HepG2 (cell line): ENCODE measurements at regions not wholly inside any gene's neighbourhood (a gene's known extent, or its start where the extent isn't known, plus 50 kb on each side); places are given as distances from the start of the nearest gene placed in this dataset.

Experiments used
- ATAC-seq: fragments of 200-7000 bp; cut with Tn5 transposase; 3 replicates; pipeline ENCODE4 v1.9.1; 2020; ENCODE audit warnings: mild to moderate bottlenecking, moderate library complexity
- BruUV-seq: library from RNA; stranded (reverse); fragments of 400-500 nt; replicated peaks from 2 replicates; lab custom pipeline; 2021; lab: Mats Ljungman, UMichigan
- CTCF ChIA-PET: fragments of 300-600 bp; formaldehyde crosslinking; extraction: SDS; loops from one replicate; lab custom pipeline; 2021; ENCODE audit warnings: low total read pairs, inconsistent platforms, low intra/inter-chr PET ratio; lab: Yijun Ruan, JAX
- POLR2A ChIA-PET: fragments of 350-600 bp; sonication (Branson Sonifier 250); formaldehyde crosslinking; loops from one replicate; lab custom pipeline; 2020; ENCODE audit warnings: antibody characterized with exemption, inconsistent platforms; lab: Yijun Ruan, JAX
- DNase-seq: peaks from one replicate; pipeline ENCODE4 v3.0.0-alpha.2; 2015; ENCODE audit warnings: low spot score
- FAIRE-seq: peaks from 3 replicates; lab custom pipeline; 2011; peaks lifted over from hg19 to GRCh38; lab: Jason Lieb, UNC
- H2AFZ ChIP-seq: one replicate; pipeline ENCODE4 v1.6.1; 2011; ENCODE audit warnings: low read length, inconsistent platforms
- H3K27ac ChIP-seq: fragments of 300-600 bp; 3 replicates; pipeline ENCODE4 v1.8.0; 2011; ENCODE audit warnings: mixed run types, mild to moderate bottlenecking, mixed read lengths, low read length, inconsistent platforms; ENCODE audit not compliant: insufficient read depth; ENCODE audit errors: extremely low read length
- H3K27me3 ChIP-seq, 2 experiments: fragments of 200-600 bp in 1 of 2; 2 replicates in 1 of 2; 3 replicates in 1 of 2; pipeline versions ENCODE4 v1.6.0 to v1.8.0; 2011; ENCODE audit warnings: low read length in 2 of 2, mild to moderate bottlenecking in 2 of 2, moderate library complexity in 2 of 2, inconsistent platforms in 1 of 2; ENCODE audit not compliant: insufficient read depth in 2 of 2, control insufficient read depth in 1 of 2
- H3K36me3 ChIP-seq, 2 experiments: fragments of 200-600 bp in 1 of 2; replicated peaks in 1 of 2; 2 replicates in 1 of 2; 3 replicates in 1 of 2; pipeline versions ENCODE4 v1.5.1 to v1.8.0; 2011; ENCODE audit warnings: low read length in 2 of 2, inconsistent platforms in 1 of 2; ENCODE audit not compliant: insufficient read depth in 2 of 2, control insufficient read depth in 1 of 2
- H3K4me1 ChIP-seq: 2 replicates; pipeline ENCODE4 v1.5.1; 2012; ENCODE audit warnings: low read length, inconsistent platforms; ENCODE audit not compliant: insufficient read depth
- H3K4me2 ChIP-seq: 2 replicates; pipeline ENCODE4 v1.6.0; 2011; ENCODE audit warnings: low read depth, low read length, inconsistent platforms
- H3K4me3 ChIP-seq, 3 experiments: fragments of 200-600 bp in 1 of 3; sonication (generic), shearing (Covaris generic) in 1 of 3; replicated peaks in 1 of 3; 2 replicates each; pipeline ENCODE4 v1.5.1; 2011 to 2016; ENCODE audit warnings: low read length in 3 of 3, inconsistent platforms in 2 of 3, low read depth in 2 of 3, mild to moderate bottlenecking in 2 of 3, control low read depth in 1 of 3, mixed read lengths in 1 of 3; ENCODE audit not compliant: insufficient read depth in 1 of 3
- H3K79me2 ChIP-seq: one replicate; pipeline ENCODE4 v1.6.1; 2011; ENCODE audit warnings: low read length, inconsistent platforms; ENCODE audit not compliant: insufficient read depth
- H3K9ac ChIP-seq: 2 replicates; pipeline ENCODE4 v1.6.0; 2011; ENCODE audit warnings: mild to moderate bottlenecking, low read depth, low read length, inconsistent platforms; ENCODE audit not compliant: insufficient read depth
- H3K9me3 ChIP-seq: 2 replicates; pipeline ENCODE4 v1.5.1; 2012; ENCODE audit warnings: mild to moderate bottlenecking, low read length
- H4K20me1 ChIP-seq: 2 replicates; pipeline ENCODE4 v1.6.0; 2011; ENCODE audit warnings: inconsistent platforms, mild to moderate bottlenecking, low read length, moderate library complexity; ENCODE audit not compliant: insufficient read depth
- ARNTL ChIP-seq: sonication (generic); formaldehyde crosslinking; IDR thresholded peaks from 2 replicates; pipeline ENCODE4 v1.4.0; 2020; ENCODE audit warnings: mild to moderate bottlenecking, missing genetic modification reagents
- BCL3 ChIP-seq: sonication (generic); formaldehyde crosslinking; IDR thresholded peaks from 2 replicates; pipeline ENCODE4 v1.5.1; 2020; ENCODE audit warnings: mild to moderate bottlenecking, missing genetic modification reagents, moderate library complexity
- E2F2 ChIP-seq: sonication (generic); formaldehyde crosslinking; IDR thresholded peaks from 2 replicates; pipeline ENCODE4 v1.4.0; 2020; ENCODE audit warnings: missing genetic modification reagents, borderline replicate concordance
- ISX ChIP-seq: sonication (generic); formaldehyde crosslinking; conservative IDR thresholded peaks from 2 replicates; pipeline ENCODE4 v1.5.0; 2020; ENCODE audit warnings: missing genetic modification reagents
- KDM1A ChIP-seq: IDR thresholded peaks from 2 replicates; pipeline ENCODE4 v1.6.1; 2016; ENCODE audit warnings: missing compliant biosample characterization
- MED1 ChIP-seq: sonication (generic); formaldehyde crosslinking; IDR thresholded peaks from 2 replicates; pipeline ENCODE4 v1.4.0; 2020; ENCODE audit warnings: missing genetic modification reagents
- PHF8 ChIP-seq: sonication (generic); formaldehyde crosslinking; IDR thresholded peaks from 2 replicates; pipeline ENCODE4 v1.5.0; 2020; ENCODE audit warnings: missing genetic modification reagents
- ZNF256 ChIP-seq: sonication (generic); formaldehyde crosslinking; conservative IDR thresholded peaks from 2 replicates; pipeline ENCODE4 v1.4.0; 2020; ENCODE audit warnings: missing genetic modification reagents
- ZNF264 ChIP-seq: sonication (generic); formaldehyde crosslinking; IDR thresholded peaks from 2 replicates; pipeline ENCODE4 v1.4.0; 2020; ENCODE audit warnings: missing genetic modification reagents
- ZNF317 ChIP-seq: sonication (generic); formaldehyde crosslinking; IDR thresholded peaks from 2 replicates; pipeline ENCODE4 v1.5.0; 2020; ENCODE audit warnings: mild to moderate bottlenecking, missing genetic modification reagents
- ZNF383 ChIP-seq: sonication (generic); formaldehyde crosslinking; IDR thresholded peaks from 2 replicates; pipeline ENCODE4 v1.4.0; 2020; ENCODE audit warnings: missing genetic modification reagents, mild to moderate bottlenecking, borderline replicate concordance
- ZNF772 ChIP-seq: sonication (generic); formaldehyde crosslinking; IDR thresholded peaks from 2 replicates; pipeline ENCODE4 v1.5.0; 2020; ENCODE audit warnings: mild to moderate bottlenecking, missing genetic modification reagents
- ZSCAN21 ChIP-seq: sonication (generic); formaldehyde crosslinking; IDR thresholded peaks from 2 replicates; pipeline ENCODE4 v1.8.0; 2022; ENCODE audit warnings: mild to moderate bottlenecking, missing genetic modification reagents, moderate library complexity, borderline replicate concordance
- WGBS: methylation state at CpG from one replicate; pipeline ENCODE4 v1.1.6; 2017; ENCODE audit warnings: low lambda C conversion rate; 5-methylcytosine and 5-hydroxymethylcytosine counted together
- in situ Hi-C: cut with HindIII; loops from 2 replicates; pipeline ENCODE4 v1.10.0; 2017; ENCODE audit warnings: low pct_unique_long_range_greater_than_20kb; ENCODE audit not compliant: extremely low pct_ligation_motif_present
- intact Hi-C: fragments of 100-400 bp; cut with micrococcal nuclease; formaldehyde crosslinking; loops from one replicate; pipeline ENCODE4 v1.10.0; 2022; ENCODE audit not compliant: unreplicated experiment
- TF ChIP-seq, protein P1 (sequence below): sonication (generic); formaldehyde crosslinking; IDR thresholded peaks from 2 replicates; pipeline ENCODE4 v1.4.0; 2020; ENCODE audit warnings: low read depth, mild to moderate bottlenecking, missing genetic modification reagents

GRCh38 chr7:125490167-125490566 lies 560.5 kb upstream of the POT1 start (continued):
- TF ChIP-seq KDM1A (no peak), ISX (CRISPR knock-in tag) (no peak)

DNA sequence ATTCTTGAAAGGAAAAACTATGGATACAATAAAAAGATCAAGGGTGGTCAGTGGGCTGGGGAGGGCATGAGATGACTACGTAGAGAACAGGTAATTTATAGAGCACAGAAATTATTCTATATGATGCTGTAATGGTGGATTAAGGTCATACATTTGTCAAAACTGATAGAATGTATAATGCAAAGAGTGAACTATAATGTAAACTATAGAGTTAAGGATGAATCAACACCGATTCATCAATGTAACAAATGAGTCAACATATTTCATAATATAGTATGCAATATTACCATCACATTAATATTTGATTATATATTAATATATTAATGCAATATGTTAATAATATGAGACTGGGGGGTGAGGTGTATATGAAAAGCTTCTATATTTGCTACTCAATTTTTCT lies 555.6 kb upstream of the POT1 start:
- 0% methylated on average over 2 of the region's 2 CpGs for WGBS
- DNase-seq = no peak
- H3K9me3 ChIP-seq = no peaks in the 10 kb centered on the region
- no peak for ATAC-seq
- H2AFZ ChIP-seq = no peak overlapping the region
- intact Hi-C loops = no loop called here
- no peak overlapping the region for H3K4me2 ChIP-seq
- no peaks in the 10 kb centered on the region for H3K4me1 ChIP-seq
- H3K27ac ChIP-seq = no peak overlapping the region
- H3K4me3 ChIP-seq = no peak overlapping the region
- no peaks in the 10 kb centered on the region for H3K27me3 ChIP-seq
- TF ChIP-seq ZNF264 (CRISPR knock-in tag) = no peak
- no peak for TF ChIP-seq BCL3 (CRISPR knock-in tag)
- no peak for TF ChIP-seq E2F2 (CRISPR knock-in tag)
- no peak for TF ChIP-seq ZNF772 (CRISPR knock-in tag)
- no peak for TF ChIP-seq ZSCAN21 (CRISPR knock-in tag)
- TF ChIP-seq ZNF256 (CRISPR knock-in tag) = no peak
- TF ChIP-seq, protein P1, sequence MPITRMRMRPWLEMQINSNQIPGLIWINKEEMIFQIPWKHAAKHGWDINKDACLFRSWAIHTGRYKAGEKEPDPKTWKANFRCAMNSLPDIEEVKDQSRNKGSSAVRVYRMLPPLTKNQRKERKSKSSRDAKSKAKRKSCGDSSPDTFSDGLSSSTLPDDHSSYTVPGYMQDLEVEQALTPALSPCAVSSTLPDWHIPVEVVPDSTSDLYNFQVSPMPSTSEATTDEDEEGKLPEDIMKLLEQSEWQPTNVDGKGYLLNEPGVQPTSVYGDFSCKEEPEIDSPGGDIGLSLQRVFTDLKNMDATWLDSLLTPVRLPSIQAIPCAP (CRISPR knock-in tag) = no peak
- TF ChIP-seq ZNF383 (CRISPR knock-in tag) = no peak
- no peak for TF ChIP-seq ARNTL (CRISPR knock-in tag)
- no peak for TF ChIP-seq PHF8
- no peak for TF ChIP-seq ZNF317 (CRISPR knock-in tag)
- no peak for TF ChIP-seq MED1 (CRISPR knock-in tag)
- ChIA-PET CTCF (no interaction called here), POLR2A (no interaction called here)
- FAIRE-seq = no peak
- H4K20me1 ChIP-seq = no peaks in the 10 kb centered on the region
- in situ Hi-C loops = no loop called here
- H3K79me2 ChIP-seq = no peaks in the 10 kb centered on the region
- no peaks in the 10 kb centered on the region for H3K36me3 ChIP-seq
- no peak overlapping the region for H3K9ac ChIP-seq
- BruUV-seq = no TSS peak
